LoVo (cell line): ENCODE measurements at regions not wholly inside any gene's neighbourhood (a gene's known extent, or its start where the extent isn't known, plus 50 kb on each side); places are given as distances from the start of the nearest gene placed in this dataset.
A peak's percentile ranks its signal among the peaks of the same experiment; 100 is the strongest.
"Not testable (repeated sequence)": the region's sequence is repeated elsewhere in the genome, so short reads cannot be mapped to it uniquely, and the experiment has no call there.

Experiments
- DNase-seq: peaks from one replicate; pipeline ENCODE4 v3.0.0-alpha.2; 2016; ENCODE audit warnings: low spot score

DNA sequence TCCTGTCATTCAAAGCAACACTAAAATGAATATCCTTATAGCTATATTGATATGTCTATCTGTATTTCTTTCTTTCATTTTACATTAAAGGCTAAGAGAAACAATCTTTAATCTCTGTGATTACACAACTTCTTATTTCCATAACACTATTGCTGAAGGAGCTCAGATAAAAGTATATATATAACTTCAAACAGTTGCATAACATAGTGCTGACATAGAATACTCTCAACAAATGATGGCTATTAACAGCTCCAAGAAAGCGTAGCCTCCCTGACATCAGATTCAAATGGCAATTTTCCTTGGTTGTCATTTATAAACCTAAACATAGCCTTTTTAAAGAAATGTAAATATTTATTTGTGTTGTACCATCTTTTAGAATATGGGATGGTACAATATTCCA is 116.6 kb upstream of the PTPRG start:
- DNase-seq = no peak

DNA sequence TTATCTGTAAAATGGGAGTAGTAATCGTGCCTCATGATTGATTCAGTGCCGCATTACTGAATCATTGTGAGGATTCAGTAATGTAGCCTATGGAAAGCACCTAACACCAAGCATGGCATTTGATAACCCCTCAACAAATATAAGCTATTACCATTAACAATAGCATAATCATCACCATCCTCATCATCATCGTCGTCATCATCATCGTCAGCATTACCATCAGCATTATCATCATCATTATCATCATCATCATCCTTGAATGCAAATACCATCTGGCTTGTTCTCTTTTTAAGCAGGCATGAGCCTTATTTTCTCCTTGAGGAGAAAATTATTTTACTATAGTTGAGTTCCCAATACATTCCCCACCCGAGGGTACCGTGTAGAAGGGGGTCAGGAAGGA is 115.4 kb upstream of the PTPRG start:
- DNase-seq = no peak

DNA sequence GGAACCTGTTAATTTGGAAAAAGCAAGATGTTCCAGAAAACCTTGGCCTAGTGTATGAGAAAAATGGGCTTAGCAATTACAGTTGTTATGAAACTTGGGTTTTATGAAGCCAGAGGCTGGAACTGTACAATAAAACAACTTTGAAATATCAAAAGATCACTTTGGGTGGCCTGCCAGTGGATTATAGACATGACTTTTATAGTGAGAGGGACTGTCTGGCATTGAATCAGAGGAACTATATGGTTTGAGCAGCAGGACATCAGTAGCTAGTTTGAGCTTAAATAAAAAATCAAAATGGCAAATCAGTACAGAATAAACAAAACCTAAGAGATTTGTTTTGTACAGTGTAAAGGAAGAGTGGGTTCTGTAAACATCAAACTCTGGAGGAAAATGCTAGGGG is 115.0 kb upstream of the PTPRG start:
- DNase-seq = no peak

DNA sequence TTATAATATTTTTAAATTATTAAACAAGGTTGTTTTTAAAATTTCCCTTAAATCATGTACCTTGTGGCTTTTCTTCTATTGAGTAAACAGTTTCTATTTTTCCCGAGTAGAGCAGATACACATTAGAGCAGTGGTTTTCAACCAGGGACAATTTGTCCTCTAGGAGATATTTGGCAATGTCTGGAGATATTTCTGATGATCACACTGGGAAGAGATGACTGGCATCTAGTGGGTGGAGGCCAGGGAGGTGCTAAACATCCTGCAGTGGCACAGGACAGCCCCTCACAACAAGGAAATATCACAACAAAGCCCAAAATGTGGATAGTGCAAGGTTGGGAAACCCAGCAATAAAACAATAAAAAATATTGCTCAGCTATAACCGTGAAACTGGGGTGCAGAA is 113.0 kb upstream of the PTPRG start:
- DNase-seq = no peak

DNA sequence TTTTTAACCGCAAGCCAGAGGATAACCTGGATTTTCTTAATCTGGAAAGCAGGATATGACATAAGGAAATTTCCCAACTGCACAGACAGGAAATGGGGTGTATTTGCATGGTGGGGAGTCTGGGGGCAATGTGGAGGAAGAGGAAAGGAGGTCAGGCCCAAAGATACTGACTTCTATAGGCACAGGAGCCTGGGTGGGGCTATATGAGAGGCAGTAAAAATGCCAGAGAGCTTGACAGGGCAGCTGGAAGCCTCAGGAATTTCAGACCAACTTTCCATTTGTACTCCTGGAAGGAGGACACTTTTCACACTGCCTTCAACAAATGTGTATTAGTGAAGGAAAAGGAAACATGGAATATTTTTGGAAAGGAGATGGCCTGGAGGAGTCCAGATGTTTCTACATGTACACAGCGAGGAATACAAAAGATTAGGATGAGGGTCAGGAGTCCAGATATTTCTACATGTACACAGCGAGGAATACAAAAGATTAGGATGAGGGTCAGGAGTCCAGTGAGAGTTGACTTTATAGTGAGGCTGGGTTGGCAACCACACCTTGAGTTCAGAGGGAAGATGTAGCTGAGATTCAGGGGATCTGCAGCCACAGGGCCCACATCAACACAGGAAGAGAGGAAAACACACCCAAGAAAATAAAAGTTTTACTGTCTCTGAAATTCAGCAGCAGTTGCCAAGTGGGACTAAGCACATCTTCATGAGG is 111.9 kb upstream of the PTPRG start:
- DNase-seq = peak; percentile 56

DNA sequence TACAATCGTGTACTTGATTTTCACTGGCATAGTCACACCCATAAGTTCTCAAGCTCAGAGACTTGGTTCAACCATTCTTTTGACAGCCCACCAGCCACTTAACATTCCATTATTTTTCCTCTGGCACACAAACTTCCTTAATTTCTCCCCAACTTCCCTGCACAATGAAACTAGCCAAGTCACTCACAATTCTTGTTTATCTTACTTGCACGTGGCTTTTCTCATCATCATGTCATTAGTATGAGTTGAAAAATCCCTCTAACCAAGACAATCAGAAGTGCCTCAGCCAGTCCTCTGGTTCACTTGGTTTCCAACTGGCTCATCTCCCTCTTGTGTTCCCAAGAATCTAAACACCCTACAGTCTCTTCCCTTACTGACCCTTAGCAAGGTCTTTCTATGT is 110.5 kb upstream of the PTPRG start:
- DNase-seq = no peak

DNA sequence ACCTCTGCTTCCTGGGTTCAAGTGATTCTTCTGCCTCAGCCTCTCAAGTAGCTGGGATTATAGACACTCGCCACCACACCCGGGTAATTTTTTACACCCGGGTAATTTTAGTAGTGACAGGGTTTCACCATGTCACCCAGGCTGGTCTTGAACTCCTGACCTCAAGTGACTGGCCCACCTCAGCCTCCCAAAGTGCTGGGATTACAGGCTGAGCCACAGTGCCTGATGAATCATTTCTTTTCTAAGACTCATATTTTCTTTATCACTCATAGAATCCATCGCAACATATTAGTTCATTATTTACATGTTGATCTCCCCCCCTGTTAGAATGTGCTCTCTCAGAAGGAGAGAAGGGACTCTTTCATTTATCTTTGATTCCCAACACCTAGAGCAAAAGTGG is 109.5 kb upstream of the PTPRG start:
- DNase-seq = no peak

DNA sequence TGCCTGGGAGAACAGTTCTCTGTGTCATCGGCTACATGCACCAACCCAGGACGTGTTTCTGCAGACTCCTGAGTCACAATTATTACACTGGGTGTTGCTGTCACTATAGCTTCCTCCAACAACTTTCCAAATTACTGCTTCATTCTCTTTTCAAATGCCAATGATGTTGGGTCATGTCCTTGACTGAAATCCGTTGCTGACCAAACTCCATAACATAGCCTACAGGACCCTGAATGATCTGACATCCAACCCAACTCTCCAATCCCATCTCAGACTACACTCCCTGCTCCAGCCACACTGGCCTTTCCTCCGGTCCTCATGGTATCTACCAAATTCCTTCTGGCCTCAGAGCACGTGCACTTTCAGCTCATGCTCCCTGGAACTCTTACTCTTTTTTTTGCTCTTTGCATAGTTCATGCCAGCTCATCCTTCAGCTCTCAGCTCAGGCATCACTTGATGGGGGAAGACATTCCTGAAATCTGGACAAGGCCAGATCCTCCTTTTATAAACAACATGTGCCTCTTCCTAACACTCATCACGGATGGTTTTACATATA is 108.8 kb upstream of the PTPRG start:
- no peak for DNase-seq

DNA sequence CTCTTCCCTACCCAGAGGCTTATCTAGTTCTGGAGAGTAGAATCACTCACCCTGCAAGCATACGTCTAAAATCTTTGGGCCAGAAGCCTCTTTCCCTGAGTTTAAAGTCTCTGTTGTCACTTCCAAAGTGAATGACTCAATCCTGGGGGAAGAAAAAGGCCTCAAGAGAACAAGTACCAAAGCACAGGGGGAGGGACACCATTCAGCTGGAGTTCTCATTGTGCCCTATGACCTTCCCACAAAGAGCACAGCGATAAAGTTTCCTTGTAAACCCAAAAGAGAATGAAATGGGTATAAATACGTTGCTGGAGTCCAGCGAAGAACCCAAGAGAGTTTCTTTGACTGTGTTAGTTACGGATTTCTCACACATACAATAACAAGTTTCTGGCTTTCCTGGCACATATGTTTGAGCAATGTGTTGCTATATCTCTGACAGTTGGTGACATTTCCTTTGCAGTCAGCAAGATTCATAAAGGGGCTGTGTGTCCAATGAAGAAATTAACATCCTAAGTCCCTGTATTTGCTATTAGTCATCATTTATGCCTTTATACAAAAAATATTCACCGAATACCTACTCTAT is 107.3 kb upstream of the PTPRG start:
- DNase-seq = no peak

DNA sequence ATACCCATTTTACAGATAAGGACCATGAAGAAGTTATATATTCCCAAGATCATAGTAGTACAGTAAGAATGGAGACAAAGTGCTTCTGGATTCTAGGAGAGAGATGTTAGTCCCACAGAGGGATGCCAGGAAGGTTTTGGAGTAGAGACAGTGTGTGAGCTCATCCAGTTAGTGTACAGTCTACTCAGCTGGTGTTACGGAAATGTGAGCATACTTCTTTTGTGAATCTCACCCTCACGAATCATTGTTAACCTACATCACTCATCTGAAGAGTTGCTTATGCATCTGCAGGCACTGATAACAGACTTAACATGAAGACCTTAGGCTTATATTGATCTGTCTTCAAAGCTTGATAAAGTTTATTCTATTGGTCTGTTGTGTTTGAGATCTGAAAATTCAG is 106.6 kb upstream of the PTPRG start:
- no peak for DNase-seq

DNA sequence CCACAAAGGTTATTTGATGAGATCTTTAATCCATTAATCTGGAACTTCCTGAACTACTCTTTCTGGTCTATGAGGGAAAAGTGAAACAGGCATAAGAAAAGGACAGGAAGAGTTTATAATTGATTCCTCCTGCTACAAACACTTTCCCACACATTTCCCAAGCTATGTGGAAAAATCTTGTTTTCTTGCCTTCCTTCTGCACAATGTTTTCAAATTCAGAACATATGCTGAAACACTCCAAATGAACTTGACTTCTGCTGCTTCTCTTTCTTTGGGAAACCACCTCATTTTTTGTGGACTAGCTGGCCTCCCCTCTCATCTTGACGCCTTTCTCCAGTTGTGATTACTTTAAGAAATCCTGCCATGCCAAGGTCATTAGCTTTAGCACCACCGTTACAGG is 100.7 kb upstream of the PTPRG start:
- DNase-seq = no peak

DNA sequence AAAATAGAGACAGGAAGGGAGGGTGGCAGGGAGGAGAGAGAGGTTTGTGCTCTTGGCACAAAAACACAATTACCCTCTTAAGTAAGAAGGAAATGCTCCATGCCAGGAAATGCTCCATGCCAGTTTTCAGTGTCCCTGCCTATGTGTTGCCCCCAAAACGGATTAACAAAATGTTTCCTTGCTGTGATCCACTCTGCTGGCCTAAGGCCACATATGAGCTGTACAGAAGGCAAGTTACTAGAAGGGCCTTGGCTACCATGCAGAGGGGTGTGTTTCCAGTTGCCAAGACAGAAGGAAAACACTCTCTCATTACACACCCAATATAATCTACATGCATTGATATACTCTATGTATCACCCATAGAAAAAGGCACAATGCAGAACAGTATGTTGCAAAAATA is 98.2 kb upstream of the PTPRG start:
- no peak for DNase-seq

DNA sequence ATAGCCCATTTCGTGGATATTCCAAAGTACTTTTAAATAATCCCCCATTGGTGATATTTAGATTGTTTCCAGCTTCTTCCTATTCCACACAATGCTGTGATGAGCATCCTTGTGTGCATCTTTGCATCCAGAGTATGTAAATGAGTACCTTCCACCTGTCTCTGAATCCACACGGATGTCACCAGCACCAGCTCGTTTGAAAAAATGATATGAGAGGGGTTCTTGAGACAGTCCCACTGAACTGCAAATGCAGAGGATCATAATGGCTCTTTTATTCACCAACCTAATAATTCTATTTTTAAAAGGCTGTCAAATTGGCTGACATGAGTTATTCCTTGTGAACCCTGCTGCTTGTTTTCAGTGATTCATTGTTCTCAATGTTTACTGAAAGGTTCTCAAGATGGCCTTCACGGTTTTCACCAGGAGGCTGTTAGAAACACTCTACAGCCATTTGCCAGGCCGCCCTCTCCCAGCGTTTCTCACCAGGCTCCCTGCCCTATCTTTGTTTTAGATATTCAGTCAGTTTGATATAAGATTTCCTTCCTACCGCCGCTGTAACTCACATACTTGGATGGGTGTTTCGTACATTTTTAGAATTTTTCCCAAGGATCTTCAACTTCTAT is 96.7 kb upstream of the PTPRG start:
- DNase-seq = no peak

DNA sequence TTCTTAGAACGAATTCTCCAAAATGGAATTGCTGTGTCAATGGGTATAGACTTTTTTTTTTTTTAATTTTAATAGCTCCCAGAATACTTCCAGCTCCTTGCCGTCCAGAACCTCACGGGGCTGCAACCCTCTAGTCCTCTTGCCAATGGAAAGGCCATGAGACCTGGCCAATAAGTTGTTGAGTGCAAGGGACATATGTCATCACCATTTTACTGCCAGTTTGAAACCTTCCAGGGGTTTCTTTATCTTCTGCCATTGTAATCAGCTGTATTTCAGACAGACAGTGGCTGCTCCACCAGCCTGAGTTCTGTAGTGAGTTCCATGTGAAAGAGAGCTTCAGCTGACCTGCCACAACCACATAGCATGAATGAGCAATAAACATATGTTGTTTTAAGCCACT is 95.0 kb upstream of the PTPRG start:
- DNase-seq = no peak

DNA sequence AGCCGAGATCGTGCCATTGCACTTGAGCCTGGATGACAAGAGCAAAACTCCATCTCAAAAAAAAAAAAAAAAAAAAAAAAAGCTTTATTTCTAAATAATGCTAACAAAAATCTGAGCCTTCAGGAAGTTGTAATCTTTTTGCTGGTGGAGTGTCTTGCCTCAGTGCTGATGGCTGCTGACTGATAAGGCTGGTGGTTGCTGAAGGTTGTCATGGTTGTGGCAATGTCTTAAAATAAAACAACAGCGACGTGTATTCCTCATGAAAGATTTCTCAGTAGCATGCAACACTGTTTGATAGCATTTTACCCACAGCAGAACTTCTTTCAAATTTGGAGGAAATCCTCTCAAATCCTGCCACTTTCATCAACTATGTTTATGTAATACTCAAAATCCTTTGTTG is 77.4 kb upstream of the PTPRG start:
- DNase-seq = no peak

DNA sequence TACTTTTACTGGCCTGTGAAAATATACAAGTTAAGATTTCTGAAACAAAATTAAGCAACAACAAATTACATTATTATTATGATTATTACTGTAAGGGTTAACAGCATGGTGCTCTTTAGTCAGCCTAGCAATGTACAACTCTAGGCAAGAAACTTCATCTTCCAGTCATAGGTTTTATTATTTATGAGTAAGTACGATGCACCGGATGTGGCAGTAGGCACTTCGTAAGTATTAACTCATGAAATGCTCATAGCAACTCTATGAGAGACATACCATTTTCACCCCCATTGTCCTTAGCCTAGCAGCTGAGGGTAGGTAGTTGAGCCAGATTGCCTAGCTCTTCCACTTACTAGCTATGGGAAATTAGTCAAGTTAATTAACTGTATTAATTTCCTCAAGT is 68.0 kb upstream of the PTPRG start:
- DNase-seq = no peak

DNA sequence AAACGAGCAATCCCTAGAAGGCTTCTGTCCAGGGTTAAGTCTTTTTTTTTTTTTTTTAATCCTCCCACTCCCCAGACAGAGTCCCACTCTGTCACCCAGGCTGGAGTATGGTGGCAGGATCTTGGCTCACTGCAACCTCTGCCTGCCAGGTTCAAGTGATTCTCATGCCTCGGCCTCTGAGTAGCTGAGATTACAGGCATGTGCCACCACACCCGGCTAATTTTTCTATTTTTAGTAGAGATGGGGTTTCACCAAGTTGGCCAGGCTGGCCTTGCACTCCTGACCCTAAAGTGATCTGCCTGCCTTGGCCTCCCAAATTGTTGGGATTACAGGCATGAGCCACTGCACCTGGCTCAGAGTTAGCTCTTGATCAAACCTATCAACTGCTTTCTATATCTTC is 67.1 kb upstream of the PTPRG start:
- not testable (repeated sequence) for DNase-seq

DNA sequence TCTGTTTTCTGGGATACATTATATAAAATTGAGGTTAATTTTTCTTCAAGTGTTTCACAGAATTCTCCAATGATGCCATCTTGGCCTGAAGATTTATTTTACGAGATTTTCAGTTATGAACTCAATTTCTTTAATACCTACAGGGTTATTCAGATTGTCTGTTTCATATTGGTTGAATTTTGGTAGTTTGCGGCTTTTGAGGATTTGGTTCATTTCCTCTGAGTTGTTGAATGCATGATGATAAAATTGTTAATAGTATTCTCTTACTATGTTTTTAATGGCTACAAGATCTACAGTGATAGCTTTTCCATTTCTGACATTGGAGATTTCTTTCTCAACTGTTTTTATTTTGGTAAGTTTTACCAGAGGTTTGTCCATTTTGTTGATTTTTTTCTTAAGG is 63.9 kb upstream of the PTPRG start:
- DNase-seq = no peak

DNA sequence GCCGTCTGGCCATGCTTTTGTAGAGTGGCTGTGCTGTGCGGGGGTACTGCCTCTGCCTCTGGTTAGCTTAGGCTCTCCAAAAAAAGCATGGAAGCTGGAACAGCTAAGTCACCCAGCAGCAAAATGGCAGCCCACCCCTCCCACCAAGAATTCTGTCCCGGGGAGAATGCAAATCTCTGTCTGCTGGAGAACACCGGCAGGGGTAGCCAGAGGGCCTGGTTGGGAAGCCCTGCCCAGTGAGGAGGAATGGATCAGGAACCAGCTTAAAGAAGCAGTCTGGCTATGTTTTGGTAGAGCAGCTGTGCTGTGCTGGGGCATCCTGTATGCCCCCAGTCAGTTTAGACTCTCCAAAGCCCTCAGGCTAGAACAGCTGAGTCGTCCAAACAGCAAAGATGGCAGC is 56.2 kb upstream of the PTPRG start:
- no peak for DNase-seq

DNA sequence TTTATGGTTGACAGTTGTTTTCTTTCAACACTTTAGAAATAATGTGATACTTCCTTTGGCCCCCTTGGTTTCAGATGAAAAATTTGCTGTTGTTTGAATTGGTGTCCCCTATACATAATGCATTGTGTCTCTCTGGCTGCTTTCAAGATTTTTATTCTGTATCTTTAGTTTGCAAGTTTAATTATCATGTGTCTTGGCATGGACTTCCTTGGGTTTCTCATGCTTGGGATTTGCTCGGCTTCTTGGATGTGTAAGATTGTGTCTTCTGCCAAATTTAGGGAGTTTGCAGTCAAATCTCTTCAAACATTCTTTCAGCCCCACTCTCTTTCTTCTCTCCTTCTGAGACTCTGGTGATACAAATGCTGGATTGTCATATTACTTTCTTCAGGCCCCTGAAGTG is 53.4 kb upstream of the PTPRG start:
- DNase-seq = no peak
